HG03460 (cell line): ENCODE measurements at regions not wholly inside any gene's neighbourhood (a gene's known extent, or its start where the extent isn't known, plus 50 kb on each side); places are given as distances from the start of the nearest gene placed in this dataset.
"Not testable (repeated sequence)": the region's sequence is repeated elsewhere in the genome, so short reads cannot be mapped to it uniquely, and the experiment has no call there.

ENCODE experiments used
- ATAC-seq: cut with Tn5 transposase; IDR thresholded peaks from one replicate; pipeline ENCODE4 v1.9.1; 2021; ENCODE audit not compliant: unreplicated experiment

DNA sequence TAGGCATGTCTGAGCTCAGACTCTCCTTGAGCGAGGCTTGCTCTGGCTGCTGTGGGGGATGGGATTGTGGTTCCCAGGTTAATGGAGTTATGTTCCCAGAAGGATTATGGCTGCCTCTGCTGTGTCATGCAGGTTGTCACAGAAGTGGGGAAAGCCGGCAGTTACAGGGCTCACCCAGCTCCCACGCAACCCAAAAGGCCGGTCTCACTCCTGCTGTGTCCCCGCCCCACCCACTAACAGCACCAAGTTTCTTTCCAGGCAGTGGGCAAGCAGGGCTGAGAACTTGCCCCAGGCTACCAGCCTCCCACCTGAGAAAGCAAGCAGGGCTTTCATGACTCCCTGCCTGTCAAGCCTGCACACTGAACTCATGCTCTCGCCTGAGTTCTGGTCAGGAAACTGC, 750.5 kb downstream of the FRK start:
- ATAC-seq, result no peak

- ATAC-seq, result no peak
These were observed 758.0 kb downstream of the FRK start for GRCh38 chr6:115302731-115303130.

DNA sequence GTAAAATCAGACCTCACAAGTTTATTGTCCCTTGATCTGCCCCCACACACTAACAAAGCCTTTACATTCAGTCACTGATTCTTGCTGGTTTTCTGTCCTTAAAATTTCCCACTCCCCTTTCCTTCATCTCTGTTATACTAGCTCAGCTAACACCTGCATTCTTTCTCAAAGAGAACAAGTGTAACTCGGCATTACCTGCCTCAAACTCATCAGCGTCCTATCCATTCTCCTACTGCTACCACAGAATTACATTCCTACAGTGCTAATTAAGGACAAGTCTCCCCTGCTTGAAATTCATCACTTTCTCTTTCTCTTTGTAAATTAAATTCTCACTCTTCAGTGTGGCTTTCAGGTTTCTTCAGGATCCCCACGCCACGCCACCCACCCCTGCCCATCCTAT, 773.2 kb downstream of the FRK start:
- no peak for ATAC-seq

DNA sequence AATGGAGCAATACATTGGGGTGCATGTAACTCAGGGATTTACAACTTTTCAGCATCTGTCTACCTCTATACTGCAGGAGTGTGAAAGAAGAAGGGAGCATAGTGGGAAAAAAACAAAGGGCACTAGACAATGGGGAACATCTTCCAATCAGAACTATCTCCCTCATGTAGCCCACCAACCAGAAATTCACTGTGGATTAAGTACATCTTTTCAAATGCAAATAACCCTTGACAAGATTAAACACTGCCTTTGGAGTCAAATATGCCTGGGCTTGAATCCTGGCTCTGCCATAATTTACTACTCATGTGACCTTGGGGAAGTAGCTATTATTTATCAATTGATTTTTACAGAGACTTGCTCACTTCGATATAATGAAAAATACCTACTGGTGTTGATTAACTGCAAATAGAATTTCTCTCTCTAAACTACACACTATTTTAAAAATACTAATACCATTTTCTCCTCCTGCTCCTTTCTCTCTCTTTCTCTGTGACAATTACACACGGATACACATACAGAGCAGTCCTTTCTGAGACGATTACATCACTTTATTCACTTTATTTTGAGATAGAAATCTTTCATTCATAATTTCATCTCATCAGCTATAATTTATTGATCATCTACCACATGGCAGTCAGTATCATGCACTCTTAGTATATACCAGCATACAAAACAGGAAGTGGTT, 783.7 kb downstream of the FRK start:
- ATAC-seq, result no peak

DNA sequence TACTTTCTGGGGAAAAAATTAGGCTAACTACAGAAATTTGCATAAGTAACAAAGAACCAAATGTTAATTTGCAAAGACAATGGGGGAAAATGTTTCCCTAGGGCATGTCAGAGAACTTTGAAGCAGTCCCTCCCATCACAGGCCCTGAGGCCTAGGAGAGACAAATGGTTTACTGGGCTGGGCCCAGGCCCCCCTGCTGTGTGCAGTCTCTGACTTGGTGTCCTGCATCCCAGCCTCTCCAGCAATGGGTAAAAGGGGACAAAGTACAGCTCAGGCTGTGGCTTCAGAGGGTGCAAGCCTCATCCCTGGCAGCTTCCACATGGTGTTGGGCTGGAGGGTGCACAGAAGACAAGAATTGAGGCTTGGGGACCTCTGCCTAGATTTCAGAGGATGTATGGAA, 788.4 kb downstream of the FRK start:
- no peak for ATAC-seq

DNA sequence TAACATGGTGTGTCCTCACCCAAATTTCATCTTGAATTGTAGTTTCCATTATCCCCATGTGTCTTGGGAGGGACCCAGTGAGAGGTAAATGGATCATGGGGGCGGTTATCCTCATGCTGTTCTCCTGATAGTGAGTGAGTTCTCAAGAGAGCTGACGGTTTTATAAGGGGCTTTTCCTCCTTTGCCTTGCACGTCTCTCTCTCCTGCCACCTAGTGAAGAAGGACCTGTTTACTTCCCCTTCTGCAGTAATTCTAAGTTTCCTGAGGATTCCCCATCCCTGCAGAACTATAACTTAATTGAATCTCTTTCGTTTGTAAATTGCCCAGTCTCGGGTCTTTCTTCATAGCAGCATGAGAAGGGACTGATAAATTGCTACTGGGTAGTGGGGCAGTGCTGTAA, 789.3 kb downstream of the FRK start:
- no peak for ATAC-seq

- no peak for ATAC-seq
These were observed 789.7 kb downstream of the FRK start for GRCh38 chr6:115270953-115271352.

GRCh38 chr6:115241373-115241772, 819.3 kb downstream of the FRK start:
- ATAC-seq, result no peak

DNA sequence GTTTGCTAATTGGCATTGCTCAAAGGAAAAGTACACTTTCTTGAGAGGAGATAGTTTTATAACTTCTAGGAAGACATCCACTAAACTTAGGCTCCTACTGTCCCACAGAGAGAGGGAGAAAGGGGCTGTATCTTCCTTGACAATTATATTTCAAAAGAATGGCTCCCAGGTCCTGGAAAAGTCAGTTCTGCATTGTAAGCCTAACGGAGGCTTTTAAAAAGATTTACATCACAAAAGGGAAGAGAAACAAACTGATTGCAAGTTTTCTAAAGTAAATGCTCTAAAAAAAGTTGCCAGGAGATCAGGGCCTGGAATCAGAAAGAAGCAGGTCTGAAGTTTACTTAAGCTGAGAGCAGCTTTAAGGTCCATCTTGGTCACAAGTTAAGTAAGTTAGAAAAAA, 839.5 kb downstream of the FRK start:
- ATAC-seq, result no peak

GRCh38 chr6:115220551-115221159, 840.0 kb downstream of the FRK start:
- no peak for ATAC-seq

- no peak for ATAC-seq
These were observed 841.0 kb downstream of the FRK start for GRCh38 chr6:115219645-115220044.

DNA sequence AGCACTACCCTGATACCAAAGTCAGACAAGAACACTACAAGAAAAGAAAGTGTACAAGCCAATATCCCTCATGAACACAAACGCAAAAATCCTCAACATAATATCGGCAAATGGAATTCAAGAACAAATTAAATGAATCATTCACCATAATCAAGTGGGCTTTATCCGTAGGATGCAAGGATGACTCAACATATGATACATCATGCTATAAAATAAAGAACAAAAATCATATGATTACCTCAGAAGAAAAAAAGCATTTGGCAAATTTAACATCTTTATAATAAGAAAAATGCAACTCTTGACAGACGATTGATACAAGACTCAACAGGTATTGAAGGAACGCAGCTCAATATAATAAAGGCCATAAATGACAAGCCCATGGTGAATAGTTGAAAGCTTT, 843.9 kb downstream of the FRK start:
- no peak for ATAC-seq

- no peak for ATAC-seq
These were observed 846.4 kb downstream of the FRK start for GRCh38 chr6:115214283-115214682.

DNA sequence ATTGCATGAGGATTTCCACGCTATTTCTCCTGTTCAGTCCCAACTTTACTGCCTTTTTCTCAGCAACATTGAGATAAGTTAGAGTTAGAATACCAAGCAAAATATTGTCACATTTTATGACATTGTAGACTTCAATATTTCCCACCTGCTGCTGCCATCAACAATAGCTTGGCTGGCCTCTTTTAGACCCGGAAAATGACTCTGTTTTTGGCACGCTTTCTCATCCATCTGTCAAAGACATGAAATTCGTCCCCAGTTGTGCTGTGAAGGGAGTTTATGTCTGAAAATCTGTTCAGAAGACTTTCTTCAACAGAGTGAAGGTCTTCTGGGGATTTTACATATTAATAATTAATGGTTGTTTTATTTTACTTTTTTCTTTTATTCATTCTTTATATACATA, 857.3 kb downstream of the FRK start:
- no peak for ATAC-seq

DNA sequence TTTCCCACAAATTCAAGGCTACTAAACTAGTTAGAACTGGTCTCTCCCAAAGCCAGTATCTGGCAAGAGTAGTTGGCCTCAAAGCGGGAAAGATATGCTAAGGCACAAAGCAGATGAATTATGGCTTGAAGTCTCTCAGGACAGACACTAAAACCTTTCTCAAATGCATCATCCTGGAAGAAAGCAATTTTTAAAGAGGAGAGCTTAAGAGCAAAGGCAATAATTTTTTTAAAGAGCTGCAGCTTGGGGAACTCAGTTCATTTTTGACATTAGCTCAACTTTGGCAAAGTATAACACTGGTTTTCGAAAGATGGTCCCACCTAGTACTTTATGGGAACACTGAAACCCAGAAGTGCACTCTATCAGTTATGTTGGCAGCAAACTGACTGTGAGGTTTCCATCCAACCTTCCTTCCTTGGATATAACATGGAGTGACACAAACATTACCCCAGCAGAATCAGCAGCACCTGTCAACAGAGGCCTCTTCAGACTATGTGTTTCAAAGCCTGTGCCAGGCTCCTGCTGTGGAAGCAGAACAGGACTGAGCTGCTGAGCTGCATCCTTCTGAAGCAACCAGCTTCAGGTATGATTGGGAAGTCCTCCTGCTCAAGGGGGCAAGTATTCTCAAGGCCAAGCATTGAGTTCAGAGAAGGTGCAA, 852.3 kb upstream of the HS3ST5 start:
- no peak for ATAC-seq

- ATAC-seq, result no peak
These were observed 849.2 kb upstream of the HS3ST5 start for GRCh38 chr6:115191989-115192388.

DNA sequence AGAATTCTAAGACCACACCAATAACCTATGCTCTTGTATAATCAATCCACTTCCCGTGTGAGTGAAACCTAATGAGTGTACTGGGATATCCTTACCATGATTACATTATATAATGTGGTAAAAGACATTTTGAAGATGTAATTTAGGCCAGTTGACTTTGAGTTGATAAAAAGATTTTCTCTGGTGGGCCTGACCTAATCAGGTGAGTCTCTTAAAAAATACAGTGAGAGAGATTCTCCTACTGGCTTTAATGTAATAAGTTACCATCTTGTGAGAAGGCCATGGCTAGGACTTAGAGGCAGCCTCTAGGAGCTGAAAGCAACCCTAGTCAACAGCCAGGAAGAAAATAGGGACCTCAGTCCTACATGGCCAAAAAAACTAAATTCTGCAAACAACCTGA, 847.7 kb upstream of the HS3ST5 start:
- ATAC-seq, result no peak

DNA sequence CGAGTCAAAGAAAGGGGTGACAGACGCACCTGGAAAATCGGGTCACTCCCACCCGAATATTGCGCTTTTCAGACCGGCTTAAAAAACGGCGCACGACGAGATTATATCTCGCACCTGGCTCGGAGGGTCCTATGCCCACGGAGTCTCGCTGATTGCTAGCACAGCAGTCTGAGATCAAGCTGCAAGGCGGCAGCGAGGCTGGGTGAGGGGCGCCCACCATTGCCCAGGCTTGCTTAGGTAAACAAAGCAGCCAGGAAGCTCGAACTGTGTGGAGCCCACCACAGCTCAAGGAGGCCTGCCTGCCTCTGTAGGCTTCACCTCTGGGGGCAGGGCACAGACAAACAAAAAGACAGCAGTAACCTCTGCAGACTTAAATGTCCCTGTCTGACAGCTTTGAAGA, 832.6 kb upstream of the HS3ST5 start:
- not testable (repeated sequence) for ATAC-seq

- not testable (repeated sequence) for ATAC-seq
These were observed 823.1 kb upstream of the HS3ST5 start for GRCh38 chr6:115165912-115166311.

DNA sequence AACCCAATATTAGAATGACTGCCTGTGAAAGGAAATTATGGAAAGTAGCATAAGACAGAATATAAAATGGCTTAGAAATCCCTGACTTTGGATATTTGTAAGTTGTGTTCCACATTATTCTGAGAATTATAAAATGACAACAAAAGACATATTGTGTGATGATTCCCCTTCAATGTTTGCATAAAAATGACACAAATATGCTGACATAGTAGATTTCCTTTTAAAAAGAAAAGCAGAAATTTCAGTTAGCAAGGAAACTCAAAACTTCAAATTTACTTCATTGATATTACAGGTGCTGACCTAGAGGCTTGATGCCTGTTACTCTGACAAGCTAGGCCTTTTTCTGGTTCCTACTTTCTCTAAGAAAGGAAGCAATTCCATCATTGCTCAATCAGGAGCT, 816.9 kb upstream of the HS3ST5 start:
- no peak for ATAC-seq

GRCh38 chr6:115137910-115138309, 795.1 kb upstream of the HS3ST5 start:
- no peak for ATAC-seq

DNA sequence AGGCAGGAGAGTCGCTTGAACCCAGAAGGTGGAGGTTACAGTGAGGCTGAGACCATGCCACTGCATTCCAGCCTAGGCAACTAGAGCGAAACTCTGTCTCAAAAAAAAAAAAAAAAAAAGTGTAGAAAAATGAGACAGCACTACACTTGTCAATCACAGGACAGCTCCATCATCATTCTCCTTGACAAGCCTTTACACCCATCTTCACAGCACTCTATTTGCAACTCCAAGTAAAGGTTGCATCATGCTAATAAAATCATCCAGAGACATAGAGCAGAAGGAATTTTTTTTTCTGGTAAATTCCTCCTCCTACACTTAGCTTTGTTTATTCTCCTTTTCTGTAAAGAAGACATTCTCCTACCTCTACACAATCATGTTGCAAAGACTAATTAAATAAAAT, 791.0 kb upstream of the HS3ST5 start:
- no peak for ATAC-seq
